GM23338 (cell line): ENCODE measurements at regions not wholly inside any gene's neighbourhood (a gene's known extent, or its start where the extent isn't known, plus 50 kb on each side); places are given as distances from the start of the nearest gene placed in this dataset.

Experiments used
- ETS1 ChIP-seq: IDR thresholded peaks from 2 replicates; pipeline ENCODE4 v1.6.1; 2016; ENCODE audit warnings: antibody characterized with exemption
- JUNB ChIP-seq: IDR thresholded peaks from one replicate; pipeline ENCODE4 v1.6.1; 2016; ENCODE audit warnings: antibody characterized with exemption; ENCODE audit not compliant: unreplicated experiment
- NANOG ChIP-seq: IDR thresholded peaks from 2 replicates; pipeline ENCODE4 v1.6.1; 2016; ENCODE audit warnings: antibody characterized with exemption, borderline replicate concordance
- REST ChIP-seq: IDR thresholded peaks from one replicate; pipeline ENCODE4 v1.6.1; 2018; ENCODE audit warnings: antibody characterized with exemption; ENCODE audit not compliant: unreplicated experiment
- ZNF114 ChIP-seq: fragments of 250-450 bp; sonication (Bioruptor Pico); IDR thresholded peaks from 2 replicates; pipeline ENCODE4 v1.5.0; 2020; ENCODE audit warnings: mild to moderate bottlenecking, moderate library complexity
- ZNF331 ChIP-seq: fragments of 250-450 bp; sonication (Bioruptor Pico); IDR thresholded peaks from 2 replicates; pipeline ENCODE4 v1.5.0; 2020; ENCODE audit warnings: low read depth, mild to moderate bottlenecking, moderate library complexity
- ZNF462 ChIP-seq: fragments of 250-450 bp; sonication (Bioruptor Pico); IDR thresholded peaks from 2 replicates; pipeline ENCODE4 v1.5.0; 2020; ENCODE audit warnings: mild to moderate bottlenecking, moderate library complexity

- no peak for TF ChIP-seq ZNF462 (CRISPR knock-in tag)
- no peak for TF ChIP-seq ZNF114 (CRISPR knock-in tag)
- TF ChIP-seq NANOG = no peak
- no peak for TF ChIP-seq ETS1
- TF ChIP-seq REST = no peak
- TF ChIP-seq ZNF331 (CRISPR knock-in tag) = no peak
- no peak for TF ChIP-seq JUNB
These were observed 113.1 kb upstream of the RAB6C start (continued) for GRCh38 chr2:129866391-129866790.
